Keratinocyte (primary cell): ENCODE measurements at regions not wholly inside any gene's neighbourhood (a gene's known extent, or its start where the extent isn't known, plus 50 kb on each side); places are given as distances from the start of the nearest gene placed in this dataset.

Source experiments
- DNase-seq: peaks from one replicate; pipeline ENCODE4 v3.0.0-alpha.2; 2011; ENCODE audit warnings: low read depth, missing footprints, low spot score
- FAIRE-seq: peaks from 2 replicates; lab custom pipeline; 2011; peaks lifted over from hg19 to GRCh38; lab: Jason Lieb, UNC
- H2AFZ ChIP-seq: 2 replicates; pipeline ENCODE4 v1.6.0; 2012; ENCODE audit warnings: low read length, control low read depth, inconsistent platforms; ENCODE audit not compliant: control insufficient read depth
- H3K27ac ChIP-seq: 2 replicates; pipeline ENCODE4 v1.5.1; 2011; ENCODE audit warnings: low read length; ENCODE audit not compliant: control insufficient read depth, insufficient read depth
- H3K27me3 ChIP-seq: 3 replicates; pipeline ENCODE4 v1.6.0; 2011; ENCODE audit warnings: low read length; ENCODE audit not compliant: control insufficient read depth, insufficient read depth; ENCODE audit errors: extremely low read depth
- H3K36me3 ChIP-seq, 2 experiments: 2 replicates in 1 of 2; 3 replicates in 1 of 2; pipeline ENCODE4 v1.5.1; 2011; ENCODE audit warnings: low read length in 2 of 2, mild to moderate bottlenecking in 1 of 2; ENCODE audit not compliant: control insufficient read depth in 2 of 2, insufficient read depth in 2 of 2; ENCODE audit errors: extremely low read depth in 1 of 2
- H3K4me1 ChIP-seq: 3 replicates; pipeline ENCODE4 v1.5.1; 2011; ENCODE audit warnings: low read length; ENCODE audit not compliant: control insufficient read depth, insufficient read depth; ENCODE audit errors: extremely low read depth
- H3K4me2 ChIP-seq: 3 replicates; pipeline ENCODE4 v1.6.0; 2011; ENCODE audit warnings: low read depth, low read length; ENCODE audit not compliant: control insufficient read depth, insufficient read depth; ENCODE audit errors: extremely low read depth
- H3K4me3 ChIP-seq, 3 experiments: fragments of 200-600 bp in 1 of 3; sonication (generic) in 1 of 3; 2 replicates in 2 of 3; 3 replicates in 1 of 3; pipeline ENCODE4 v1.5.1; 2011 to 2016; ENCODE audit warnings: low read length in 3 of 3, mild to moderate bottlenecking in 3 of 3, control low read depth in 2 of 3, inconsistent platforms in 1 of 3, low read depth in 1 of 3, mixed read lengths in 1 of 3, mixed run types in 1 of 3, moderate library complexity in 1 of 3; ENCODE audit not compliant: control insufficient read depth in 2 of 3, insufficient read depth in 2 of 3; ENCODE audit errors: extremely low read depth in 1 of 3
- H3K79me2 ChIP-seq: 2 replicates; pipeline ENCODE4 v1.6.0; 2012; ENCODE audit warnings: low read length; ENCODE audit not compliant: control insufficient read depth, insufficient read depth
- H3K9ac ChIP-seq: 3 replicates; pipeline ENCODE4 v1.6.0; 2011; ENCODE audit warnings: low read length; ENCODE audit not compliant: control insufficient read depth, insufficient read depth; ENCODE audit errors: extremely low read depth
- H3K9me1 ChIP-seq: 3 replicates; pipeline ENCODE4 v1.6.0; 2011; ENCODE audit warnings: low read length; ENCODE audit not compliant: control insufficient read depth, insufficient read depth; ENCODE audit errors: extremely low read depth
- H3K9me3 ChIP-seq: 2 replicates; pipeline ENCODE4 v1.5.1; 2012; ENCODE audit warnings: low read depth, low read length; ENCODE audit not compliant: control insufficient read depth
- H4K20me1 ChIP-seq: 3 replicates; pipeline ENCODE4 v1.6.0; 2011; ENCODE audit warnings: low read length; ENCODE audit not compliant: control insufficient read depth, insufficient read depth; ENCODE audit errors: extremely low read depth
- CTCF ChIP-seq, 3 experiments: IDR thresholded peaks in 1 of 3; conservative IDR thresholded peaks in 1 of 3; optimal IDR thresholded peaks in 1 of 3; 2 replicates in 2 of 3; 3 replicates in 1 of 3; pipeline versions ENCODE3 to v1.5.1; 2011; ENCODE audit warnings: low read length in 3 of 3, mild to moderate bottlenecking in 3 of 3, moderate library complexity in 2 of 3, control low read depth in 1 of 3, inconsistent platforms in 1 of 3; ENCODE audit not compliant: insufficient read depth in 2 of 3; ENCODE audit errors: extremely low read depth in 1 of 3
- EZH2 ChIP-seq: IDR thresholded peaks from one replicate; pipeline ENCODE4 v1.6.1; 2012; ENCODE audit warnings: inconsistent platforms, mild to moderate bottlenecking, low read length, moderate library complexity
- dilution Hi-C: fragments of 300-500 bp; cut with MboI; formaldehyde crosslinking; loops from one replicate; pipeline ENCODE4 v1.7.0; 2020; ENCODE audit warnings: low sequenced_read_pairs; ENCODE audit not compliant: extremely low pct_ligation_motif_present

- no peaks in the 10 kb centered on the region for H3K79me2 ChIP-seq
- no peak overlapping the region for H3K9ac ChIP-seq
- DNase-seq (no peak), FAIRE-seq (no peak)
- H3K36me3 ChIP-seq: no peaks in the 10 kb centered on the region
- peaks cover 5% of the 10 kb centered on the region for H3K9me3 ChIP-seq
- H3K4me1 ChIP-seq: no peaks in the 10 kb centered on the region
- no peak overlapping the region for H3K4me2 ChIP-seq
- dilution Hi-C loops: no loop called here
- H4K20me1 ChIP-seq: no peaks in the 10 kb centered on the region
- no peaks in the 10 kb centered on the region for H3K9me1 ChIP-seq
- no peak overlapping the region for H3K4me3 ChIP-seq
- H3K27ac ChIP-seq: no peak overlapping the region
- H3K27me3 ChIP-seq: no peaks in the 10 kb centered on the region
- TF ChIP-seq EZH2 (no peak), CTCF (optimal IDR thresholded peaks at IDR 0.05 in 1 of 3, IDR thresholded peaks at IDR 0.05 in 1 of 3, conservative IDR thresholded peaks at IDR 0.05 in 1 of 3; ENCODE audit: extremely low read depth in 1 of 3, insufficient read depth in 2 of 3, low read length in 3 of 3) (no peak)
- H2AFZ ChIP-seq: no peak overlapping the region
Measured at GRCh38 chr5:26669031-26669430, 369.4 kb downstream of the CDH9 start.

- Histone ChIP-seq H3K79me2 (no peaks in the 10 kb centered on the region), H3K4me1 (no peaks in the 10 kb centered on the region), H3K27ac (no peak overlapping the region), H3K9ac (no peak overlapping the region), H2AFZ (no peak overlapping the region), H3K4me3 (no peak overlapping the region), H3K9me3 (peaks cover 5% of the 10 kb centered on the region), H4K20me1 (no peaks in the 10 kb centered on the region), H3K36me3 (no peaks in the 10 kb centered on the region), H3K4me2 (no peak overlapping the region), H3K27me3 (no peaks in the 10 kb centered on the region), H3K9me1 (no peaks in the 10 kb centered on the region)
- dilution Hi-C loops: no loop called here
- no peak for FAIRE-seq
- DNase-seq: no peak
- TF ChIP-seq EZH2 (no peak), CTCF (optimal IDR thresholded peaks at IDR 0.05 in 1 of 3, IDR thresholded peaks at IDR 0.05 in 1 of 3, conservative IDR thresholded peaks at IDR 0.05 in 1 of 3; ENCODE audit: extremely low read depth in 1 of 3, insufficient read depth in 2 of 3, low read length in 3 of 3) (no peak)
Measured at GRCh38 chr5:26666371-26666770, 372.0 kb downstream of the CDH9 start.
